HEK293T (cell line): ENCODE measurements at regions not wholly inside any gene's neighbourhood (a gene's known extent, or its start where the extent isn't known, plus 50 kb on each side); places are given as distances from the start of the nearest gene placed in this dataset.
A peak's percentile ranks its signal among the peaks of the same experiment; 100 is the strongest.

Experiments used
- CTCF ChIA-PET: fragments of 350-600 bp; formaldehyde crosslinking; extraction: SDS; loops from one replicate; lab custom pipeline; 2021; ENCODE audit warnings: antibody characterized with exemption, inconsistent platforms; lab: Yijun Ruan, JAX
- POLR2A ChIA-PET: fragments of 350-600 bp; formaldehyde crosslinking; extraction: SDS; loops from one replicate; lab custom pipeline; 2020; ENCODE audit warnings: antibody characterized with exemption, inconsistent platforms; lab: Yijun Ruan, JAX
- DNase-seq: peaks from one replicate; pipeline ENCODE4 v3.0.0; 2012; ENCODE audit warnings: mixed read lengths; ENCODE audit errors: extremely low spot score
- ARNT ChIP-seq: fragments of 450-650 bp; IDR thresholded peaks from 2 replicates; pipeline ENCODE4 v1.6.1; 2017; ENCODE audit warnings: mild to moderate bottlenecking
- BHLHE40 ChIP-seq: fragments of 450-650 bp; IDR thresholded peaks from 2 replicates; pipeline ENCODE4 v1.6.1; 2016; ENCODE audit warnings: mild to moderate bottlenecking, moderate library complexity, borderline replicate concordance
- CTBP1 ChIP-seq: fragments of 450-650 bp; IDR thresholded peaks from 2 replicates; pipeline ENCODE4 v1.6.1; 2016; ENCODE audit warnings: borderline replicate concordance
- ELF4 ChIP-seq: fragments of 450-650 bp; IDR thresholded peaks from 2 replicates; pipeline ENCODE4 v1.6.1; 2017; ENCODE audit warnings: antibody characterized with exemption
- FOXA1 ChIP-seq: fragments of 450-650 bp; IDR thresholded peaks from 2 replicates; pipeline ENCODE4 v1.6.1; 2016; ENCODE audit warnings: mild to moderate bottlenecking
- FOXK2 ChIP-seq: fragments of 450-650 bp; IDR thresholded peaks from 2 replicates; pipeline ENCODE4 v1.6.1; 2016; ENCODE audit warnings: mild to moderate bottlenecking
- FOXM1 ChIP-seq: fragments of 450-650 bp; IDR thresholded peaks from 2 replicates; pipeline ENCODE4 v1.6.1; 2017; ENCODE audit warnings: mild to moderate bottlenecking, borderline replicate concordance
- HDGF ChIP-seq: fragments of 450-650 bp; IDR thresholded peaks from 2 replicates; pipeline ENCODE4 v1.6.1; 2017; ENCODE audit warnings: antibody characterized with exemption, borderline replicate concordance
- L3MBTL2 ChIP-seq: fragments of 450-650 bp; conservative IDR thresholded peaks from 2 replicates; pipeline ENCODE4 v1.6.1; 2016; ENCODE audit warnings: mild to moderate bottlenecking
- LEF1 ChIP-seq: fragments of 450-650 bp; IDR thresholded peaks from 2 replicates; pipeline ENCODE4 v1.6.1; 2017; ENCODE audit warnings: mild to moderate bottlenecking, borderline replicate concordance
- NFRKB ChIP-seq: fragments of 450-650 bp; IDR thresholded peaks from 2 replicates; pipeline ENCODE4 v1.6.1; 2016; ENCODE audit warnings: mild to moderate bottlenecking, moderate library complexity
- SP1 ChIP-seq: fragments of 450-650 bp; IDR thresholded peaks from 2 replicates; pipeline ENCODE4 v1.6.1; 2017
- SUZ12 ChIP-seq: fragments of 450-650 bp; IDR thresholded peaks from 2 replicates; pipeline ENCODE4 v1.6.1; 2016; ENCODE audit warnings: mild to moderate bottlenecking
- TARDBP ChIP-seq: fragments of 450-650 bp; IDR thresholded peaks from 2 replicates; pipeline ENCODE4 v1.6.1; 2016
- ZNF384 ChIP-seq: fragments of 450-650 bp; IDR thresholded peaks from 2 replicates; pipeline ENCODE4 v1.6.1; 2016
- TF ChIP-seq, protein P1 (sequence below): fragments of 450-650 bp; IDR thresholded peaks from 2 replicates; pipeline ENCODE4 v1.6.1; 2016

GRCh38 chr5:96051401-96051830 is 89.8 kb upstream of the ELL2 start:
- TF ChIP-seq BHLHE40: no peak
- TF ChIP-seq SP1: no peak
- TF ChIP-seq, protein P1, sequence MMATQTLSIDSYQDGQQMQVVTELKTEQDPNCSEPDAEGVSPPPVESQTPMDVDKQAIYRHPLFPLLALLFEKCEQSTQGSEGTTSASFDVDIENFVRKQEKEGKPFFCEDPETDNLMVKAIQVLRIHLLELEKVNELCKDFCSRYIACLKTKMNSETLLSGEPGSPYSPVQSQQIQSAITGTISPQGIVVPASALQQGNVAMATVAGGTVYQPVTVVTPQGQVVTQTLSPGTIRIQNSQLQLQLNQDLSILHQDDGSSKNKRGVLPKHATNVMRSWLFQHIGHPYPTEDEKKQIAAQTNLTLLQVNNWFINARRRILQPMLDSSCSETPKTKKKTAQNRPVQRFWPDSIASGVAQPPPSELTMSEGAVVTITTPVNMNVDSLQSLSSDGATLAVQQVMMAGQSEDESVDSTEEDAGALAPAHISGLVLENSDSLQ: no peak
- no peak for TF ChIP-seq CTBP1
- no peak for TF ChIP-seq FOXM1
- no peak for TF ChIP-seq ZNF384
- TF ChIP-seq TARDBP: no peak
- no peak for TF ChIP-seq ARNT
- TF ChIP-seq FOXA1: no peak
- no peak for TF ChIP-seq SUZ12
- CTCF ChIA-PET: no interaction called here
- no peak for DNase-seq

DNA sequence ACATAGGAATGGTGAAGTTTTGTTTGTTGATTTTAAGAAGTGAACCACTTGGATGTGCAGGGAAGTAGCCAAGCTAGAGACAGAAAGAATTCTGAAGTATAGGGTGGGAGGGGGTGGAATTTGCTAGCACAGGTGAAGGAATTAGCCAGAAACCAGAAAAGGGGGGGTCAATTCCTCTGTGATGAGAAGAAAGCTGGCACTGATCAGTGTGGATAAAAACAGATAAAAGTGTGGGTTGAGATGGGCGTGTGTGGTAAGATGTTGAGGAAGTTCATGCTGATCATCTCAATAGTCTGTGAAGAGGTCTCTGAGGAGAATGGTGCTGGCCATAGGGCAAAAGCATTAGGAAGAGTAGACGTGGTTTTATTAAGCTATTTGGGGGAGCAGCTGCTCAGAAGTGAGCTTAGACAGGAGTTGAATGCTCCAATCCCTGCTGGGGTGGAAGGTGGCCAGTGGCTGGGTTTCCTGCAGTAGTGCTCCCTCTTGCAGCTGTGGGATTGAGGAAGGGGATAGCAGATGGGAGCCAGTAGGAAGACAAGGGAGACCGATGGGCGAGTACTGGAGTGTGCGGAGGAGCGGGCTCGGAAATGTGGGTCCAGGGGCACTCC is 88.7 kb upstream of the ELL2 start:
- TF ChIP-seq HDGF: no peak
- no peak for TF ChIP-seq FOXM1
- no peak for TF ChIP-seq FOXA1
- TF ChIP-seq BHLHE40: no peak
- TF ChIP-seq SP1: no peak
- no peak for TF ChIP-seq CTBP1
- TF ChIP-seq, protein P1: no peak
- TF ChIP-seq SUZ12: no peak
- no peak for TF ChIP-seq NFRKB
- TF ChIP-seq L3MBTL2: no peak
- CTCF ChIA-PET: interaction anchor here (1.4 kb wide), 1 partner anchor 14 kb away, joined by 4 read pairs; no protein-coding TSS in a partner anchor
- DNase-seq: no peak
- POLR2A ChIA-PET: no interaction called here

More at GRCh38 chr5:96051401-96051830, 89.8 kb upstream of the ELL2 start:
- POLR2A ChIA-PET: no interaction called here

DNA sequence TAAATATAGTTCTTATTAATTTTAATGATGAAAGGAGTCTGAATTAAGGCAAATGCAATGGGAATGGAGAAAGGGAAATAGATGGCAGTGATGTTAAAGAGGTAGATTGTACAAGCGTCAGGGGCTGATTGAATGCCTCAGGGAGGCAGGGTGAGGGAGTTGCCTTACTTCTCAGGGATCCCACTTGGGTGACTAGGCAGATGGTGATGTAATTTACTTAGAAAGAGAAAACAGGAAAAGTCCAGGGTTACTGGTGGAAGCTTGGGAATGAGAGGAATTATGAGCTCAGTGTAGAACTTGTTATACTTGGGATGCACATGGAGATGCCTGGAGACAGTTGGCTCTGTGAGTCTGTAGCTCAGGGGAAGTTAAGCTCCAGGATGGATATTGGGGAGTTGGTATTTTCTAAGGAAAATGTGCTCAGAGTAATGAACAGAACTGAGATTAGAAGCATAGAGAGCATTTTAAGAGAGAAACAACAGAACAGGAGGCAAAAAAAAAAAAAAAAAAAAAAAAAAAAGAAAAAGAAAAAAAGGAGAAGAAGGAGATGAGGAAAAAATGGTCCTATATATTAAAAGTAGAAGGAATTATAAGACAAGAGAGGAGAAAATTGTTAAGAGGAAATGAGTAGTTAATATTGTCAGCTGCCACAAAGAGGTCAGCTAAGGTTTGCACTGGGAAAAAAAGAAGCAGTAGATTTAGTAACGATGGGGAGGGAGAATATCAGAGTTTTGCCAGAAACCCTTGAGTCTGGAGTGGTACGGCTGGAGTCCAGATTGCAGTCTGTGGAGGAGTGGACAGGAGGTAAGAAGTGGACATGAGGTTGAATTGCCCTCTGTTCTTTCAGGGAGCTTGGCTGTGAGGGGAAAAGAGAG is 88.0 kb upstream of the ELL2 start:
- CTCF ChIA-PET: interaction anchor here (0.6 to 1.4 kb wide), 2 partner anchors 9 to 15 kb away, joined by 3 to 4 read pairs; no protein-coding TSS in a partner anchor
- DNase-seq: no peak
- POLR2A ChIA-PET: no interaction called here
- no peak for TF ChIP-seq FOXM1

GRCh38 chr5:96048763-96049162 is 87.1 kb upstream of the ELL2 start:
- TF ChIP-seq NFRKB (no peak), SUZ12 (no peak), HDGF (no peak), ELF4 (no peak), FOXK2 (no peak), SP1 (no peak)
- TF ChIP-seq, protein P1: no peak
- ChIA-PET POLR2A (no interaction called here), CTCF (no interaction called here)
- peak; percentile 12 for DNase-seq

DNA sequence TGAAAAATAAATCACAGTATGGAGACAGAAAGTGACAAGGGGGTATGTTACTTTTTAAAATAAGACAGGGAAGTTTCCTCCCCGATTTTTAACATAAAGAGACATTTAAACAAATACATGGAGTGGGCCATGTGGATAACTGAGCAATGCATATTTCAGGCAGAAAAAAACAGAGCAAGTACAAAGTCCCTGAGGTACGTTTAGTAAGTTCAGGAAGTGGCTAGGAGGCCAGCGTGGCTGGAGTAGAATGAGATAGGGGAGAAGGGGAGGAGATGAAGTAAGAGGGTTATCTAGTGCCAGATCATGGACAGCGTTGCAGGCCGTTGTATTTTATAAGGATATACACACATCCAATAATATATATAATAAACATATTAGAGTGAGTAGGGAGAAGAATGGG is 84.2 kb upstream of the ELL2 start:
- no peak for TF ChIP-seq BHLHE40
- CTCF ChIA-PET: no interaction called here
- DNase-seq: no peak
- POLR2A ChIA-PET: no interaction called here

GRCh38 chr5:96043446-96043845 is 81.8 kb upstream of the ELL2 start:
- ChIA-PET POLR2A (no interaction called here), CTCF (no interaction called here)
- no peak for DNase-seq
- TF ChIP-seq FOXA1 (no peak), CTBP1 (no peak), ARNT (no peak), FOXK2 (no peak), NFRKB (no peak), LEF1 (no peak), SP1 (no peak), HDGF (no peak), ELF4 (no peak), BHLHE40 (no peak), TARDBP (no peak), ZNF384 (no peak), FOXM1 (no peak), SUZ12 (no peak), L3MBTL2 (no peak)
- TF ChIP-seq, protein P1: no peak
